GM12864 (cell line): ENCODE measurements at regions not wholly inside any gene's neighbourhood (a gene's known extent, or its start where the extent isn't known, plus 50 kb on each side); places are given as distances from the start of the nearest gene placed in this dataset.

Source experiments
- DNase-seq: peaks from one replicate; pipeline ENCODE4 v3.0.0-alpha.2; 2011; ENCODE audit warnings: low read depth
- H3K4me3 ChIP-seq: 2 replicates; pipeline ENCODE4 v1.5.1; 2011; ENCODE audit warnings: mild to moderate bottlenecking, low read depth, low read length, control low read depth
- TF ChIP-seq, protein P1 (sequence below): IDR thresholded peaks from 2 replicates; pipeline ENCODE4 v1.5.1; 2011; ENCODE audit warnings: low read depth, mild to moderate bottlenecking, moderate library complexity, low read length, control low read depth, inconsistent platforms; ENCODE audit errors: missing control alignments

DNA sequence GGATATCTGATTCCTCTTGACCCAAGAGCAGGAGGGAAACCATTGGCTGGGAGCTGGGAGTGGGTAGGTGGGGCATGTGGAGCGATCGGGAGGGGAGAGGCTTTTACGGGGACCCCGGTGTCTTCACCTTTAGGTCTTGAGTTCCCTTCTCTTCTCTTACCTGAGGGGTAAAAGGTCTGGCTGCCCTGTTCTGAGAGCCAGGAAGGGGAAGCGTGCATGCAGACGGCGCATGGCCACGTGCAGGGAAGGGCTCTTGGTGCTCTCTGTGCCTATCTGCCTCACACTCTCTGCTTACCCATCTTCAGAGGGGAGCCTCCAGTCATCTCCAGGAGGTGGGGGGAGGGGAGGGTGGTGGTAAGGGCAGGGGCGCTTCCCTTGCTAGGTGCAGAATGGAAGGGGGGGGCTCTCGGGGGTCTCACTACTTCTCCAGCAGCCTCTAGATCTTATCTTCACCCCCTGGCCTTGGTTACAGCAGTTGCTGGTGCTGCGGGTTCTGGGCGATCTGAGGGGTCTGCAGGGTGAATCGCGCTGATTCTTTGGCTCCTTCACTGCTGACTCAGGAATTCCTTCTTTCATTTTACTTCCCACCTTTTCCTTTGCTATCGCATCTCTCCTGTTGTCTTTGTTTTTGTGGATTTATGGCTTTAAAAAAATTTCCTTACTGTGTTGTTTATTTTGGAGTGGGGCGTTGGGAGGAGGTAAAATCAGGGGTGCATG, 225.8 kb upstream of the HS6ST1 start:
- TF ChIP-seq, protein P1, sequence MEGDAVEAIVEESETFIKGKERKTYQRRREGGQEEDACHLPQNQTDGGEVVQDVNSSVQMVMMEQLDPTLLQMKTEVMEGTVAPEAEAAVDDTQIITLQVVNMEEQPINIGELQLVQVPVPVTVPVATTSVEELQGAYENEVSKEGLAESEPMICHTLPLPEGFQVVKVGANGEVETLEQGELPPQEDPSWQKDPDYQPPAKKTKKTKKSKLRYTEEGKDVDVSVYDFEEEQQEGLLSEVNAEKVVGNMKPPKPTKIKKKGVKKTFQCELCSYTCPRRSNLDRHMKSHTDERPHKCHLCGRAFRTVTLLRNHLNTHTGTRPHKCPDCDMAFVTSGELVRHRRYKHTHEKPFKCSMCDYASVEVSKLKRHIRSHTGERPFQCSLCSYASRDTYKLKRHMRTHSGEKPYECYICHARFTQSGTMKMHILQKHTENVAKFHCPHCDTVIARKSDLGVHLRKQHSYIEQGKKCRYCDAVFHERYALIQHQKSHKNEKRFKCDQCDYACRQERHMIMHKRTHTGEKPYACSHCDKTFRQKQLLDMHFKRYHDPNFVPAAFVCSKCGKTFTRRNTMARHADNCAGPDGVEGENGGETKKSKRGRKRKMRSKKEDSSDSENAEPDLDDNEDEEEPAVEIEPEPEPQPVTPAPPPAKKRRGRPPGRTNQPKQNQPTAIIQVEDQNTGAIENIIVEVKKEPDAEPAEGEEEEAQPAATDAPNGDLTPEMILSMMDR = no peak
- no peak overlapping the region for H3K4me3 ChIP-seq
- DNase-seq = no peak

DNA sequence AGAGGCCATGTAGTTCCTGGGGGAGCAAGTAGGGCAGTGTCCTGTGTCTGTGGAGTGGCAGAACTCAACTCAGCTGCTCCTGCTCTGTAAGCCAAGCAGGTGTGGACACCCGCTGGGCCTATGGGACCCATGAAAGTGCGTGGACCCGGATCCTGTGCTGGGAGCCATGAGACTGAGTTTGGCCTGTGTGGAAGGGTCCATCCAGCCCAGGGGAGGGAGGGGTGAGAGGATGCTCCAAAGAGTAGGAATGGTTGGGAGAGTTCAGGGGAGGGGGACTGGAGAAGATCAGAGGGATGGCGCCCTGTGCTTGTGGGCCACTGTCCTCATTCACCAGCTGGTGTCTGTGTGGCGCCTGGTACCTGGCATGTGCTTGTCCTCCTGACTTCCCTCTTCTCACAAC, 226.4 kb upstream of the HS6ST1 start:
- TF ChIP-seq, protein P1 = no peak
- DNase-seq = no peak

DNA sequence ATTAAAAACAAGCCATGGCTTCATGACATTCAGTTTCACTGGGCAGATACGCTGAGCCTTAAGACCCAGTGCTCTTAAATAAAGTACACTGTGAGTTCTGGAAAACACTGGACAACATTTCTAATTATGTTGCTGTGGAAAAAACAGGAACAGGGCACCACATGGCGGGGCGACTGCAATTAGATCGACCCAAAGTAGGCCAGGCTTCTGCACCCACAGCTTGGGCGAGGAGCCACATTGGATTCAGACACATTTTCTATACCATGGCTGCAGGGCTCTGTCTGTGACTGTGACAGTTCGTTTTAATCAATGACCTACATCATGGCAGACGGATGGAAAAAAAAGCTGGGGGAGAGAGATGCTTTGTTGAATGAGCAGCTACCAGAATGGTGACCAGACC, 227.2 kb upstream of the HS6ST1 start:
- TF ChIP-seq, protein P1 = no peak
- DNase-seq = no peak
- no peak overlapping the region for H3K4me3 ChIP-seq

More for the DNA sequence above, 226.4 kb upstream of the HS6ST1 start:
- H3K4me3 ChIP-seq = no peak overlapping the region

DNA sequence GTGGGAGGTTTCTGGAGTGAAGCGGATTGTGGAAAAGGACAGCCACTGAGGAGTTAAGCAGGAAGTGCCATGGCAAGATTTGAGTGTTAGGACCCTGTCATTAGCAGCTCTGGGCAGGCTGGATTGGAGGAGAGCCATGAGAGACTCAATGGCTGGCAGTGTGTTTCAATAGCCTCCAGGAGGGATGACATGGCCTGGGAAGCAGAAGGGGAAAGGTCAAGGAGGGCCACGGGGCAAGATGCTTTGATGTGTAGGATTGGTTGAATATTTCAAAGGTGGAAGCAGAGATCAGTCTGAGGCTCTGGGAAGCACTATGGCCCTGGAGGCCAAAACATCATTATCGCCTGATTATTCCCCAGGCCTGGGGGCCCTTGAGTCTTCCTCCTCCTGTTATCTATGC, 229.0 kb upstream of the HS6ST1 start:
- DNase-seq = no peak
- H3K4me3 ChIP-seq = no peak overlapping the region
- TF ChIP-seq, protein P1 = no peak

DNA sequence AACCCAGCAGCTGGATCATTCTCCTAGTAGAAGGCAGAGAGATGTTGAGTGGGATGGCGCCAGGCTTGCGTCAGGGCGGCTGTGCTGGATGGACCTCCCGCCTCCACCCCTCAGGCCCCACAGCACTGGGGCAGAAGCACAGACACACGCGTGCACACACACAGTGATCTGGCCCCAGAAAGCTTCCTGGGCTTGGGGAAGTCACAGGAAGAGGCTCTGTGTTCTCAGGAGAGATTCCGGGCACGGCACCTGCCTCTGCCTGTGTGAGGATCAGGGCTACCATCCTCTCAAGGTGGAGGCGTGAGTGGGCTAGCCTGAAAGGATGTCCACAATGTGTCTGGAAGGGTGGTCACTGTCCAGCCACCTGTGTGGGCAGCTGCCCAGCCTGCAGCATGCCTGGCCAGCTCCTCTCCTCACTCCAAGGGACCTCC, 229.8 kb upstream of the HS6ST1 start:
- DNase-seq = no peak
- TF ChIP-seq, protein P1 = no peak
- no peak overlapping the region for H3K4me3 ChIP-seq

DNA sequence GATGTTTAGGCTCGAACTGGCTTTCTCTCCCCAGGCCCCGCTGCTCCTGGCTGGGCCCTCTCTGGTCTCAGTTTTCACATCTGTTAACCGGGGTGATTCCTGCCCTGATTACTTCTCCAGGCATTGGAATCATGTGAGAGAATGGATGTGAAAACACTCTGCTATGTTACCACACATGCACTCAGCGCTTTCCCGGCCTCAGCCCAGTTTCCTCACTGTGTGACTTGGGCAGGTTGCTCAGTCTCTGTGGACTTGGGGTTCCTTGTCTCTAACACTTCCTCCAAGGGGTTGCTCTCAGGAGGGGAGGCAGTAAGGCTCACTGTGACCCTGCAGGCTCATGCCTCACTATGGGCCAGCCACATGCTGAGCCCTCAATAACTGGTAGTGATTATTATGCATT, 230.4 kb upstream of the HS6ST1 start:
- DNase-seq = no peak
- TF ChIP-seq, protein P1 = no peak
- H3K4me3 ChIP-seq = no peak overlapping the region
